ENCODE measurements at regions not wholly inside any gene's neighbourhood (a gene's known extent, or its start where the extent isn't known, plus 50 kb on each side); places are given as distances from the start of the nearest gene placed in this dataset.

DNA sequence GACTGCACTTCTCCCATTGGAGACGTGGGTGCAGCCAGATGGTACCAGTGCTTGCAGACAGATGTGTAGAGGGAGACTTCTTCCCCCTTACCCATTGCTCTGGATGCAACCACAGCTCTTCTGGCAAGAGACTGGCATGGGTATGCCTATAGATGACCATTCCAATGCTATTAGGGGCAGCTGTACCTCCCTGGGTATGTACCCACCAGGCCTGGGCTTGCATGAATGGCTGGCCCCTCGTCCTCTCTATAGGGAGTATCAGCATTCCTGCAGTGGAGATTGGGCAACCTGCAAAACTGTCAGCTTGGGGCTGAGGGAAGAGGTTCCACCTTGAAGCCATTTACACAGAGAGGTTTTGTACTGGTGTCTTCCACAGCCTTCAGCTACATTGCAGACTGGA lies 57.6 kb upstream of the FXR1 start:
- Histone ChIP-seq H3K4me1 (ENCODE audit: low read length) (no peaks in the 10 kb centered on the region), H3K79me2 (ENCODE audit: low read length) (no peaks in the 10 kb centered on the region), H3K27me3 (ENCODE audit: low read depth, low read length) (no peaks in the 10 kb centered on the region), H2AFZ (ENCODE audit: low read depth, low read length) (no peak overlapping the region), H3K27ac (ENCODE audit: low read length) (no peak overlapping the region), H3K4me2 (ENCODE audit: low read length) (no peak overlapping the region), H3K36me3 (replicated peaks; ENCODE audit: low read depth, low read length) (no peaks in the 10 kb centered on the region), H3K9ac (ENCODE audit: low read length) (no peak overlapping the region), H3K4me3 (ENCODE audit: low read length) (no peak overlapping the region), H4K20me1 (ENCODE audit: insufficient read depth, low read length) (no peaks in the 10 kb centered on the region), H3K9me3 (ENCODE audit: insufficient read depth, low read length) (no peaks in the 10 kb centered on the region)
- TF ChIP-seq, protein P1, sequence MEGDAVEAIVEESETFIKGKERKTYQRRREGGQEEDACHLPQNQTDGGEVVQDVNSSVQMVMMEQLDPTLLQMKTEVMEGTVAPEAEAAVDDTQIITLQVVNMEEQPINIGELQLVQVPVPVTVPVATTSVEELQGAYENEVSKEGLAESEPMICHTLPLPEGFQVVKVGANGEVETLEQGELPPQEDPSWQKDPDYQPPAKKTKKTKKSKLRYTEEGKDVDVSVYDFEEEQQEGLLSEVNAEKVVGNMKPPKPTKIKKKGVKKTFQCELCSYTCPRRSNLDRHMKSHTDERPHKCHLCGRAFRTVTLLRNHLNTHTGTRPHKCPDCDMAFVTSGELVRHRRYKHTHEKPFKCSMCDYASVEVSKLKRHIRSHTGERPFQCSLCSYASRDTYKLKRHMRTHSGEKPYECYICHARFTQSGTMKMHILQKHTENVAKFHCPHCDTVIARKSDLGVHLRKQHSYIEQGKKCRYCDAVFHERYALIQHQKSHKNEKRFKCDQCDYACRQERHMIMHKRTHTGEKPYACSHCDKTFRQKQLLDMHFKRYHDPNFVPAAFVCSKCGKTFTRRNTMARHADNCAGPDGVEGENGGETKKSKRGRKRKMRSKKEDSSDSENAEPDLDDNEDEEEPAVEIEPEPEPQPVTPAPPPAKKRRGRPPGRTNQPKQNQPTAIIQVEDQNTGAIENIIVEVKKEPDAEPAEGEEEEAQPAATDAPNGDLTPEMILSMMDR (IDR thresholded peaks at IDR 0.05; ENCODE audit: low read depth, low read length) = no peak
- no peak for TF ChIP-seq EZH2phosphoT487 (IDR thresholded peaks at IDR 0.05; ENCODE audit: low read depth)

DNA sequence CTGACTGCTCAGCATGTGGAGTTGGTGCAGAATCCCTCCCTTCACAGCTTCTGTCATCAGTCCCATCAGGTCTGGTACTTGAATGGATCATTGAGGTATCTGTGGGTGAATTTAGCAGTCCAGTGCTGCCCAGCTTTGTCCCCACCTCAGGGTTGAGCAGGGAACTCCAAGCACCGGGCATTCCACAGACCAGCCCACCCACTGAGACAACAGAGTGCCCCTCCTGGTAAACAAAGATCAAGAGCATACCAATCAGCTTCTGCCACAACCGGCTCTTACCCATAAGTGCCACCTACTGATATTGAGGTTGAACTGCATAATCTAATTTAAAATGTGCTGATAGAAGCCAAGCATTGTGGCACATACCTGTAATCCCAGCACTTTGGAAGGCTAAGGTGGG lies 57.1 kb upstream of the FXR1 start:
- no peak for TF ChIP-seq EZH2phosphoT487 (IDR thresholded peaks at IDR 0.05; ENCODE audit: low read depth)
- TF ChIP-seq, protein P1 (IDR thresholded peaks at IDR 0.05; ENCODE audit: low read depth, low read length) = peak; percentile 46
- Histone ChIP-seq H3K9ac (ENCODE audit: low read length) (no peak overlapping the region), H3K4me3 (ENCODE audit: low read length) (no peak overlapping the region), H3K9me3 (ENCODE audit: insufficient read depth, low read length) (no peaks in the 10 kb centered on the region), H4K20me1 (ENCODE audit: insufficient read depth, low read length) (no peaks in the 10 kb centered on the region), H3K27me3 (ENCODE audit: low read depth, low read length) (no peaks in the 10 kb centered on the region), H3K4me2 (ENCODE audit: low read length) (no peak overlapping the region), H3K27ac (ENCODE audit: low read length) (no peak overlapping the region), H2AFZ (ENCODE audit: low read depth, low read length) (no peak overlapping the region), H3K36me3 (replicated peaks; ENCODE audit: low read depth, low read length) (no peaks in the 10 kb centered on the region), H3K4me1 (ENCODE audit: low read length) (no peaks in the 10 kb centered on the region), H3K79me2 (ENCODE audit: low read length) (no peaks in the 10 kb centered on the region)

DNA sequence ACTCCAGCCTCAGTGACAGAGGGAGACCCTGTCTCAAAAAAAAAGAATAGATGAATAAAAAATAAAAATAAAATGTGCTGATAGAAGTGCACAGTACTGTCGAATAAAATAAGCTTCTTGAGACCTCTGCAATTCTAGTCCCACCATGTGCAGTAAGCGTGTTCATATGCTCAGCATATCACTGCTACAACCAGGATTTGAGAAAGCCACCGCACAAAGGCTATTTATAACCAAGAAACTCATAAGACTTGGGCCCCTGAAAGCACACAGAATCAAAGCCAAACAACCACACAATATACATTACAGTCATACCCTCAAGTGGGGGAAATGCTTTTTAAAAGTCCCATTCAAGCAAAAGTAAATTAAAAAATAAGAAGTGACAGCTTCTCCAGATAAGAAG lies 56.5 kb upstream of the FXR1 start:
- Histone ChIP-seq H3K9ac (ENCODE audit: low read length) (no peak overlapping the region), H3K27ac (ENCODE audit: low read length) (no peak overlapping the region)
- TF ChIP-seq, protein P1 (IDR thresholded peaks at IDR 0.05; ENCODE audit: low read depth, low read length) = no peak
- no peak for TF ChIP-seq EZH2phosphoT487 (IDR thresholded peaks at IDR 0.05; ENCODE audit: low read depth)

DNA sequence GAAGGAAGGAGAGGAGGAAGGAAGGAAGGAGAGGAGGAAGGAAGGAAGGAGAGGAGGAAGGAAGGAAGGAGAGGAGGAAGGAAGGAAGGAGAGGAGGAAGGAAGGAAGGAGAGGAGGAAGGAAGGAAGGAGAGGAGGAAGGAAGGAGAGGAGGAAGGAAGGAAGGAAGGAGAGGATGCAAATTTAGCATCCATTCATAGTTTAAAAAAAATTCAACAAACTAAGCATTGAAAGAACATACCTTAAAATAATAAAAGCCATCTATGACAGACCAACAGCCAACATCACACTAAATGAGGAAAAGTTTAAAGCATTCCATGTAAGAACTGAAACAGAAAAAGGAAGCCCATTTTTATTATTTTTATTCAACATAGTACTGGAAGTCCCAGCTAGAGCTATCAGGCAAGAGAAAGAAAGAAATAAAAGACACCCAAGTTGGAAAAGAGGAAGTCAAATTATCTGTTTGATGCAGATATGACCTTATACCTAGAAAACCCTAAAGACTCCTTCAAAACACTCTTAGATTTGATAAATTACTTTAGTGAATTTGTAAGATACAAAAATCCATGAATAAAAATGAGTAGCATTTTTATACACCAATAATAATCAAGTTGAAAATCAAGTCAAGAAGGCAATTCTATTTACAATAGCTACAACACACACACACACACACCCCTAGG lies 52.2 kb upstream of the FXR1 start:
- Histone ChIP-seq H3K4me2 (ENCODE audit: low read length) (no peak overlapping the region), H2AFZ (ENCODE audit: low read depth, low read length) (no peak overlapping the region), H3K79me2 (ENCODE audit: low read length) (no peaks in the 10 kb centered on the region), H3K9me3 (ENCODE audit: insufficient read depth, low read length) (no peaks in the 10 kb centered on the region), H3K4me1 (ENCODE audit: low read length) (no peaks in the 10 kb centered on the region), H3K27me3 (ENCODE audit: low read depth, low read length) (no peaks in the 10 kb centered on the region), H3K9ac (ENCODE audit: low read length) (no peak overlapping the region), H3K36me3 (replicated peaks; ENCODE audit: low read depth, low read length) (no peaks in the 10 kb centered on the region), H3K27ac (ENCODE audit: low read length) (no peak overlapping the region), H4K20me1 (ENCODE audit: insufficient read depth, low read length) (no peaks in the 10 kb centered on the region), H3K4me3 (ENCODE audit: low read length) (no peak overlapping the region)
- no peak for TF ChIP-seq EZH2phosphoT487 (IDR thresholded peaks at IDR 0.05; ENCODE audit: low read depth)
- TF ChIP-seq, protein P1 (IDR thresholded peaks at IDR 0.05; ENCODE audit: low read depth, low read length) = no peak

More for the DNA sequence above, 56.5 kb upstream of the FXR1 start:
- H3K4me2 ChIP-seq (ENCODE audit: low read length) = no peak overlapping the region
- no peaks in the 10 kb centered on the region for H4K20me1 ChIP-seq (ENCODE audit: insufficient read depth, low read length)
- no peak overlapping the region for H3K4me3 ChIP-seq (ENCODE audit: low read length)
- H3K9me3 ChIP-seq (ENCODE audit: insufficient read depth, low read length) = no peaks in the 10 kb centered on the region
- no peak overlapping the region for H2AFZ ChIP-seq (ENCODE audit: low read depth, low read length)
- H3K4me1 ChIP-seq (ENCODE audit: low read length) = no peaks in the 10 kb centered on the region
- no peaks in the 10 kb centered on the region for H3K27me3 ChIP-seq (ENCODE audit: low read depth, low read length)
- H3K79me2 ChIP-seq (ENCODE audit: low read length) = no peaks in the 10 kb centered on the region
- H3K36me3 ChIP-seq (replicated peaks; ENCODE audit: low read depth, low read length) = no peaks in the 10 kb centered on the region
